Activated naive CD4-positive, alpha-beta T cell treated with Interleukin-2 at 50 U/mL for 16 hours (primary cell): ENCODE measurements at regions not wholly inside any gene's neighbourhood (a gene's known extent, or its start where the extent isn't known, plus 50 kb on each side); places are given as distances from the start of the nearest gene placed in this dataset.
"Not testable (repeated sequence)": the region's sequence is repeated elsewhere in the genome, so short reads cannot be mapped to it uniquely, and the experiment has no call there.

Experiments
- DNase-seq: peaks from one replicate; pipeline ENCODE4 v3.0.0-alpha.2; 2020

DNA sequence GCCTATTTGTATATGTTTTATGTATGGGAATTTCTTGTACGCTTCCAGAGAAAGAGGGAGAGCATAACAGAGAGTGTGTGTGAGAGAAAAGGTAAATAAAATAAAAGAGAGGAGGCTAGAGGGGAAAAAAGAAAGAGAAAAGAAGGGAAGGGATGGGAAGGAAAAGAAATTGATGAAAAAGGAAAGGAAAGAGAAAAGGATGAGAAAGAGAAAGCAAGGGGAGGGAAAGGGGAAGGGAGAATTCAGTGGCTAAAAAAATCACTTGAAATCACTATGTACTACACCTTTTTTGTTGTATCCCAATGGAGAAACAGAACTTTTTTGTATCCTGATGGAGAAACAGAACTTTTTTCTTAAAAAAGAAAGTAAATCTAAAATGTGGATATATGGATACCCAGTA, 165.5 kb upstream of the MBNL1 start:
- no peak for DNase-seq

DNA sequence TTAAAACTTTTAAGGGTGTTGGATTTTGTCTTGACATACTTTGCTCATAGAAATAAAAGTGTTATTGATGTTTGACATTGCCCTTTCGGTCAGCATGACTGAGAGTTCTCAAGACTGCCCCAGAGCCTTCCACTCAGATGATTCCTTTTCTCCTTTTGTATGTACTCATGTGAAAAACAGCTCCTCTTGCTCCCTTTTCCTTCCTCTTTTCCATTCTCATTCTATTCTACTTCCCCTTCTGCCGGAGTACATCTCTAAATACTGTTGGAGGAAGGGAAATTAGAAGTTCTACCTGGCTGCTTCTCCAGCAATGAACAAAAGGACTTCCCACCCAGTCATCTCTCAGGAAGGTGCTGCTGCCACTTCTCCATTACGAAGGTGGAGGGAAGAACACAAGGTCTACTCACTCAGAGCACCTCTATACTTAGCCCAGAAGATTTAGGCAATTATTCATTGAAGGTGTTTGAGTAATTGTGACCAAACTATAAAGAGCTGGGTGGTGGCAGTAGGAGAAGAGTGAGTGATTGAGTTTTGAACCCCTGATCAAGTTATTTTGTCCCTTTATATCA, 163.8 kb upstream of the MBNL1 start:
- no peak for DNase-seq

DNA sequence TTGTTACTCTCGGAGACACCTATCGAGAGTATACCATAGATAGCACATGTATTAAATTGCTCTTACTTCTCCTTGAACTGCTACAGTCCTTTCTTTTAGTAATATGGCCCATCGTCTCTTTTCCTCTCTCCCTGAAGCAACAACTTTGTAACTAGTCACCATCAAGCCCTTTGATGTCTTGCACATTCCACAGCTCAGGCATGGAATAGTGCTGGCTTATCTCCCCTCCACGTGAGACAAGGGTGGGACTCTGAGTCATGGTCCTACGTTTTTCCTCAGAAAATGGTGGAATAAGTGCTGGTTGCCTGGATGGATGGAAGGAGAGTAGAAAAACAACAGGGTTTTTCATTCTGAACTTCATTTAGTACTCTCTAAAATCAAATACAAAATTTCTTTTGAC, 163.3 kb upstream of the MBNL1 start:
- no peak for DNase-seq

DNA sequence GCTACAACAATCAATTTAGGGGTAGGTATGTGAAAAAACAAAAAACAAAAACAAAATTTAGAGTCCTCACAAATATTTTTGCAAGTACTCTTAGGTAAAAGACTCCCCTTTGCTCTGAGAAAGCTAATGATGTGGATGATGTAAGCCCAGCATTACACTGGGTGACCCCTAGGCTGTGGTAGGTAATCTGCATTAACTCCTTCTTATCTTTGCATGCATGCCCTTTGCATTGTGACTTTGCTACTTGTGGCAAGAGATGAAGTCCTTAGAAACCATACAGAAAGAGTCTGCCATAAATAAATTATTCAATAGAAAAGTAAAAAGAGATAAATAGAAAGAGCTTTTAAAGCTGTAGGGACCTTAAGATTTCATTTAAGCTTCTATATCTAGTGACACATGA, 159.7 kb upstream of the MBNL1 start:
- DNase-seq: no peak

DNA sequence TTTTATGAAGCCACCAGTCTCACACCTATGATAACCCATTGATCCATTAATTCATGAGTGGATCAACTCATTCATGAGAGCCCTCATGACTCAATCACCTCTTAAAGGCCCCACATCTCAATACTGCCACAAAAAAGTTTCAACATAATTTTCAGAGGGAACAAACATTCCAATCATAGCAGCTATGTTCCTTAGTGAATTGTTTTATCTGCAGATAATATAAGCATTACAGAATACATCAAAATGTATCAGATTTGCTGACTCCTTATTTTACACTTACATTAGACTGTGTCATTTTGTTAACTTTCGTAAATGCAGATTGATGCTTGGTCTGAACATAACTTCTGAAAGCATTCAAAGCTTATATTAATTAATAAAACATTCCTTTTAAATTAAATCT, 155.3 kb upstream of the MBNL1 start:
- DNase-seq: no peak

DNA sequence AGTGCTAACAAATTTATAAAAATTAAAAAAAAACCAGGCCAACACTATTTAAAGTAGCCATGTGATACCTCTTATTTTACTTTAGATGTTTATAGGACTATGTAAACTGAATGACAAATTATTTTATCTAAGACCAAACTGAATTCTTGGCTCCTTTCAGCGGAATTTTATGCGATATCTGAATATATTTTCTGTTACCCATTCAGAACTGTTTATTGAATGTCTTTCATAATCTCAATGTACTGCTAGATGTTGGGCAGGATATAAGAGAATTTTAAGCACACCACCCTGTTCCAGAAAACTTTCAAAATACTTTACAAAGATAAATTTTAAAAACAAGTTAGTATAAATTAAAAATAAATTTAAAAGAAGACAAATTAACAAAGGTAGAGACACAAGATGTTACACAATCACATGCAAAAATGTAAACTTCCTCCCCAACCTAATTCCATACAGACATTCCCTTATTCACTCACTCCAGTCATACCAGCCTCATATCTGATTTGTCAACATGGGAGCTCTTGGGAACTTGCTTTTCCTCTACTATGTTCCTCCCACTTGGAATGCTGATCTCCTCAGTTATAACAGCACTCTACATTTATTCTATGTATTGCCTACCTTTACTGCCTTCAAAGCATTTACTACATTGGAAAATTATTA, 154.6 kb upstream of the MBNL1 start:
- no peak for DNase-seq

DNA sequence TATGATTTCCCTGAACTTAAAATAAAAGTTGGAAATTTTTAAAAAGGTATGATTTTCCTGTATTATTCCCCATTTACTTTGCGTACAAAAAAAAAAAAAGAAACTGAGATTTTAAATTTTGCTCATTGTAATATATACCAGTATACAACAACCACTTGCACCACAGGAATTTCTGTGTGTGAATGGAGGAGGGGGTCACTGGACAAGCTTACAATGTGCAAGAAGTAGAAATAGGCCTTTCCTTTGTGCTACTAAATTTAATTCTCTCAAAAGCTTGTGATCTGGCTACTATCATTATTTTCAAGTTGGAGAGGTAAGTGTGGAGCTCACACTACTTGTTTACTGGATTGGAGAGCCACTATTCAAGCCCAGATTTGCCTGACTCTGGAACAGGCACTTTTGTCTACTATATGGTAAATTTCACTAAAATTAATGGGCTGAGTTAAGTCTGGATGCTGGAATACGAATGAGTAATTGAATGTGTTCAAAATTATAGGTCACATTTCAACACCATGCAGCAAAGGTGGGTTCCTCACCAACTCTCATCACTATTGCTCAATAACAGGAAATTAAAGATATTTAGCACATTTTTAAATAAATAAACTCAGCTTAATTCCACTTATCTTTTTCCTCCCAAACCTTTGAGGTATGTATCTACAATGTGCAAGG, 148.0 kb upstream of the MBNL1 start:
- DNase-seq: no peak

DNA sequence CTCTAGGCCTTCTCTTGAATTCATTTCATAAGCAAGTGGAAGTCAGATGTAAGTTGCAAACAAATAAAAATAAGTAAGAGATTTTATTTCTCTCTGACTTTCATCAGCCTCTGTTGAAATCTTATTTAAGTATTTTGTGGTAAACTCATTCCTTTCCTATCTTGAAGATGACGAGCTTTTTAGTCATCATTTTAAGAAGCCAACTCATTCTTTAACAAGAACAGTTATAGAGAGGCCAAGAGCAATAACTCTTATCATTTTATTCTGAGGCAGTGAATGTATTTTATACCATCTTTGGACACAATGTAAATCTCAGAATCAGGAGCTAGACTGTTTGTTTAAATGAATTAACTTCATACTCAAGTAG, 147.5 kb upstream of the MBNL1 start:
- no peak for DNase-seq

DNA sequence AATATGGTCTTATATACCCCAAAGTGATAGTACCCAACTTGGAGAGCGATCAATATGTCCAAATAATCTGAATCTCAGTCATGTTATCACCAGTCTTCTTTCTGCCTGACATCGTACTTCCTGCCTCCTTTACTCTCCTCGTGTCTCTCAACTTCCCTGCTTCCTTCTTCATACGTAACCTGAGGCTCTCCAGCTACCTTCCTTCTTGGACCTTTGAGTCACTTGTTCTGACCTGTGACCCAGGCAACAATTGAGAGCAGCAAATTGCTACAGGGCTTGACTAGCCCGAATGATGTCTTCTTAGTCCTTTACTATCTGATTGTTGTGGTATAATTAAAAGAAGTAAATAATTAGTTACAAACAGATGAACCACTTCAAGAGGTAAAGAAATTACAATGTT, 145.9 kb upstream of the MBNL1 start:
- DNase-seq: no peak

DNA sequence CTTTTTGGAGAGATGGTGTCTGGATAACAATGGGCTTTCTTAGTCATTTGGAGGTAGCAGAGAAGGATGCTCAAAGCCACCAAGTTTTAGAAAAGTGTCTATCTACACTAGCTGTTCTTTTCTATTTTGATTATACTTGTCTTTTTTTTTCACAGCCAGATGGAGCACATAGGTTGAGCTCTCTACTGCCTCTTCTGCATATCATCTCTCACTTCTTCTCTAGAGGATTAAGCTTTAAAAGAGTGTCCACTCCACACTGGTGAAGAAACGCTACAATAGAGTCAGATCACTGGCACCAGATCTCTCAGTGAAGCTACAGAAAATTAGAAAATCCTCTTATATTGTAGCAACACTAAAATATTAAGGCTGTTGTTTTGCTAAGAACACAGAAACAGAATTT, 145.3 kb upstream of the MBNL1 start:
- DNase-seq: no peak

DNA sequence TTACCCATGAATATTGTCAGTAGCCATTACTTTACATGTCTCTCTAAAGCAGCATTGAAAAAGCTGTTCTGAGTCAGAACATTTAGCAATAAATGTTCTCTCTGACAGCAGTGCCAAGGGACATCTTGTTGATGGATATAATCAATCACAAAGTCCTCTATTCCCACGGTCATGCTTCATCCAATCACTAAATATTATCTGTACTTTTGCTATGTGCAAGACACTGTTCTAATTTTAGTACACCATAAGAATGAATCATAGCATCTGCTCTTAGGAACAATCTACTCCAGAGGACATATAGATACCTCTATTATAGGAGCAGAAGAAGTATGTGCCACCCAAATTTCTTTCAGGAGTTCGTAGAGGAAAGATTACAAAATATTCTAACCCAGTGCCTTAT, 142.5 kb upstream of the MBNL1 start:
- DNase-seq: no peak

DNA sequence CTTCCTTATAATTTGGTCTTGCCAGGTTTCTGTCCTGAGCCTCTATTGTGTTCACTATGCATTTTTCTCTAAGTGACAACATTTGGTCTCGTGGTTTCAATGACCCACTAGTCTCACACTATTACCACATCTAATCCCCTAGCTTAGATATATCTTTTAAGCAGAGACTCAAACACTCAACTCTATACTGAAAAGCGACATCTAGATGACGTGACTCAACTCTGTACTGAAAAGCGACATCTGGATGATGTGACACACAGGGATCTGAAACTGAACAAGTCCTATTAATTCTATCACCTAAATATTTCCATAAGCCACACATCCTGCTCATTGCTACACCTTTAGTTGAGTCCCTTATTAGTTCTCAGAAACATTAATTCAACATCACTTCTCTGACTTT, 141.7 kb upstream of the MBNL1 start:
- DNase-seq: no peak

DNA sequence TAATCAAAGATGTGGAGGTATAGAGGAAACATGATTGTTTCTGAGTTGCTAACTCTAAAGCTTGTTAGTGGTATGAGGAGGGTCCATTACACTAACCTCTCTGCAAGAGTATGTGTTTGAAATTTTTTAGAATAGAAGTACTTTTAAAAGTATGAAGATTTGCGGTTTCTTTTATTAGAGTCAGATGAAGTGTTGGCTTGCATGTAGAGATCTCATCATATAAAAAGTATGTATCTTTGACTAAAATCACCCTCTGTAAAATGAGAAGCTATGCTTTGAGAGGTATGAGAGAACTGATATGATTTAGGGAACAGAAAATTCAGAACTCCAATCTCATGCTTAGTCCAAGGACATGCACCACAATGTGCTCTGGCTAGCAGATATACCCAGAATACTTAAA, 140.4 kb upstream of the MBNL1 start:
- DNase-seq: no peak

DNA sequence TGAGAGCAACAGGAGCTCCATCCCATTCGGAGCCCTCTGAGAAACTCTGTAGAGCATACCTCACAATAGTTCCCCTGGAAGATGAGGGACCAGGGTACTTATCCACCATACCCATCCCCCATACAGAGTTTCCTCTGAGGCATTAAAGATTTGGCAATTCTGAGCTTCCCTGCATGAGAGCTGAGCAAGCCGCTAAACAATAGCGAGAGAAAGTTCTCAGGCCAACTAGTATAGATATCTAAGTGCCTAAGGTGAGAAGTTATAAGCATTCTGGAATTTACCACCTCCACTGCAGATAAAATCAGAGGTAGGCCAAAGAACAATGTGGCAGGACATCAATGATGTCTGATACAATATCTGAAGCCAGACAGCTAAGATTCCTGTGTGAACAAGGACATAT, 129.1 kb upstream of the MBNL1 start:
- DNase-seq: no peak

DNA sequence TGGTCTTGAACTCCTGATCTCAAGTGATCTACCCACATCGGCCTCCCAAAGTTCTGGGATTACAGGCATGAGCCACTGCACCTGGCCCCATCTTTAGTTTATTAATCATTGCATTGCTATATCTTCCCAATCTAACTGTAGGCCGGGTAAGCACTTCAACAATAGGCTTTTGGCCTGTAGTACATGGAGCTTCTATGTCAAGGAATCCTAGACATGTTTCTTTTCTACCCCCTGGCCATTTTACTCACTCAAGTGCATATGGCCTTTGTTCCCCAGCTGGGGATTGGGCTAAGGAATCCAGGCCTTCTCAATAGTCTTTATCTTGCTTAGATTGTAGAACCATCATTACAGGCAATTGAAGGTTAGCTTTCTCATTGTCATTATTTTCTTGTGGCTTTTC, 122.3 kb upstream of the MBNL1 start:
- DNase-seq: no peak

DNA sequence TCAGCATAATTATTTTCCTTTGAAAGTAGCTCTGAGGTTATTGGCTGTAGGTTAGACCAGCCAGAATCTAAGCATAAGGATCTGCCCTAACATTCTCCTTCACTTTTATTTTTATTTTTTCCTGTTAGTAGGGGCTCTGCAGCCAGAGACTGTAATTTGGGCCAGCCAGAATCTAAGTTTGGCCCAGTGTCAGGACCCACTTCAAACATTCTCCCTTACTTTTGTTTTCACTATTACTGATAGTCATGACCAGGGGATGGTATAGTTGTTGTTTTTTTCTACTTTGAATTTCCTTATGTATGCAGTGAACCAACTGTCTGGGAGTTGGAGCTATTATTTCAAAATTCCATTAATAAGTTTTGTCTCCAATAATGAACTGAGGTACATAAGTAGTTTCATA, 121.0 kb upstream of the MBNL1 start:
- DNase-seq: no peak

DNA sequence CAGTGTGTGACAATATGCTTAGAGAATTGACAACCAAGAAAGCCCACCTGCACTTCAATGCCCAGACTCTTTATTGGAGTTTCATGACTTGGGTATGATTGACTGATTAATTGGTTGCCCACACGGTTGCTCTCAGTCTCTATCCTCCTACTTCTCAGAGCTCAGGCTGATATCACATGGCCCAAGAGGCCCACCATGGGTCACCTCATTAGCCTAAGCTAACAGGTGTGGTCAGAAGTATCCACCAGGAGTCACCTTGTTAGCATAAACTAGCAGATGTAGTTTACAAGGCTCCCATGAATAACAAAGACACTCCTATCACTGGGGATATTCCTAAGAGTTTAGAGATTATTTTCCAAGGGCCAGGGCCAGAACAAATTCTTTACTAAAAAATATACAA, 120.2 kb upstream of the MBNL1 start:
- no peak for DNase-seq

DNA sequence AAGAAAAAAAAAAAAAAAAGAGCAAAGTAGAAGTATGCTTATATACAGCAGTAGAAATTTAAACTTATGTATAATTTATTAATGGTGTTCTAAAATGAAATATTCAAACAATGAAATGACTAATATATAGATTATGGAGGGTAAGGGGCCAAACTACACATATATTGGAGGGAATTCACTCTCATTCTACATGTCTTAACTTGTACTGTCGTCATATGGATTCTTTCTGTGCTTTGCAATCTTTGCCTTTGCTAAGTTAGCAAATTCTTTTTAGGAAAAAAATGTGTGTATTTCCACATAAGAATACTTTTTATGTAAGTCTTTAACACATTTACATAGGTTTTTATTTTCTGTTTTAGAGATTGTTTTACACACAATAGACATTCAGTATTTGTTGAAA, 118.9 kb upstream of the MBNL1 start:
- no peak for DNase-seq

DNA sequence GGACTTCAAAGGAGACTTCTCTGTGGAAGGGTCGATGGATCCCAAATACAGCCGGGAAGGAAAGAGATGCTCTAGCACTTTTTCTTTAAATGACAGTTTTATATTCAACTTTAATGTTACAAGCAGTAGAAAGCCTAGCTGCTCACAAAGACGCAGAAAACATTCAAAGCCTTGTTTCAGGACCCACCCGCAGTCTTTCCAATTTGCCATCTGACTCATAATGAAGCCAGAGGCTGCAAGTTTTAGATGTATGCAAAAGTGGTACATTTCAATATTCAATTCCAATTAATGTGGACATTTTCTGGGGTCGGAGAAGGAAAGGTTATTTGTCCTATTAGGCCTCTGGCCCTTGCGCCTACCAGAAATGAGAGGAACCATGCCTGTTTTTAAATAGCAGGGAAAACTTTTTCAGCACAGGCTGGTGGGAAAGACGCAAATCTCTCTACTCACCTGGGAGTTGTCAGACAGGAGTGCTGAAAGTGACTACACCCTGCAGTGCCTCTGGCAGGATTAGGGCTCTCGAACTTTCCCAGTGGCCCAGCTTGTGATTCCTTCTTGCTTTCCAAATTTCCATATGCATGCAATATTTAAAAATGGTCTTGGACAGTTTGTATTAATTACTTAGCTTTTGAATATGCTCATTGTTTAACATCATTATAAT, 117.4 kb upstream of the MBNL1 start:
- DNase-seq: no peak

DNA sequence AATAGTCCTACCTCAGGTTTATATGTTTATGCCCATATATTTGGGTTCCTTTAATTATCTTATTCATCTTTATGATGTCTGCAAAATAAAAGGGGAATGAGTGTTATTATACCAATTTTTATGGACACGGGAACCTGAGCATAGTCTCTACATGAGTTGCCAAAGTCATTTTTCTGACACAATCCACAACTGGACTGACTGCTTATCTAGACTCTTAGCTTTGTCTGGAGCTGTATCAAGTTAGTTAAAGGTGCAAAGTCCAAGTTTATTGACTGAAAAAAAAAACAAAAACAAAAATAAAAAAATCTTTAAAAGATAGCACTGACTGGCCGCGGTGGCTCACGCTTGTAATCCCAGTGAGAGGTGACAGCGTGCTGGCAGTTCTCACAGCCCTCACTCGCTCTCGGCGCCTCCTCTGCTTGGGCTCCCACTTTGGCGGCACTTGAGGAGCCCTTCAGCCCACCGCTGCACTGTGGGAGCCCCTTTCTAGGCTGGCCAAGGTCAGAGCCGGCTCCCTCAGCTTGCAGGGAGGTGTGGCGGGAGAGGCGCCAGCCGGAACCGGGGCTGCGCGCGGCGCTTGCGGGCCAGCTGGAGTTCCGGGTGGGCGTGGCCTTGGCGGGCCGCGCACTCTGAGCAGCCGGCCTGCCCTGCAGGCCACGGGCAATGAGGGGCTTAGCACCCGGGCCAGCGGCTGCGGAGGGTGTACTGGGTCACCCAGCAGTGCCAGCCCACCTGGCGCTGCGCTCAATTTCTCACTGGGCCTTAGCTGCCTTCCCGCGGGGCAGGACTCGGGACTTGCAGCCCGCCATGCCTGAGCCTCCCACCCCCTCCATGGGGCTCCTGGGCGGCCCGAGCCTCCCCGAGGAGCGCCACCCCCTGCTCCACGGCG, 116.6 kb upstream of the MBNL1 start:
- DNase-seq: not testable (repeated sequence)

DNA sequence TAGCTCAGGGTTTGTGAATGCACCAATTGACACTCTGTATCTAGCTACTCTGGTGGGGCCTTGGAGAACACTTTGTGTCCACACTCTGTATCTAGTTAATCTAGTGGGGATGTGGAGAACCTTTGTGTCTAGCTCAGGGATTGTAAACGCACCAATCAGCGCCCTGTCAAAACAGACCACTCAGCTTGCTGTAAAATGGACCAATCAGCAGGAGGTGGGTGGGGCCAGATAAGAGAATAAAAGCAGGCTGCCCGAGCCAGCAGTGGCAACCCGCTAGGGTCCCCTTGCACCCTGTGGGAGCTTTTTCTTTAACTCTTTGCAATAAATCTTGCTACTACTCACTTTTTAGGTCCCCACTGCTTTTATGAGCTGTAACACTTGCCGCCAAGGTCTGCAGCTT, 115.6 kb upstream of the MBNL1 start:
- not testable (repeated sequence) for DNase-seq

DNA sequence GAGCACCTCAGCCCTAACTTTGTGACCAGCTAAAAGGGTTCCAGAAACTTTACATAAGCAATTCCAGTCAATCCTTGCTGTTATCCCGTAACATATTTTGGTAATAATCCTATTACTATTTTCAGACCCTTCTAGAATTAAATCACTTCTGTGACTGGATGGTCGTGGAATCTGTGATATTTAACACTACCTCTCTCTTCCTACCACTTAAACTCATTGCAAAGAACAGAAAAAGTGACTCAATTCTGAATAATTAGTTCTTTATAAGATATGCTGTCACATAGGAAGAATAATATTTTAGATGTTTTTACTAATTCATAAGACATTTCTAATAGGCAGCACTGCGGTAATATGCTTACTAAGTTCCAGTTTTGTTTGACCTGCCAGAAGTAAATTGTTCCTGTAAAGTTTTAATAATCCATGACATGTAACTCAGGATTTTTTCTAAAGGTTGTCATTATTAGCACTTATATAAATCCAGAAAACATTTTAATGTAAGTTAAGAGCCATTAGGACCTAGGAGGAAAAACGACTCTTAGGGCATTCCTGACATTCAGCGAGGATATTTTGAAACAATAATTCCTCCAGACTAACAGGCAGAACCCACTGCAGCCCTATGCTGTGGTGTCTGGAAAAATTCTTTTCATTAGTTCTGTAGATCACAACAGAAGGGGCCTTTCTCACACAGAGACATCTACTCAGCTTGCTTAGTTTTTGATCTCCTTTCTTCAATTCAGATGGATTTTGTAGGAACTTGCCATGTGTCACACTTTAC, 113.3 kb upstream of the MBNL1 start:
- no peak for DNase-seq

DNA sequence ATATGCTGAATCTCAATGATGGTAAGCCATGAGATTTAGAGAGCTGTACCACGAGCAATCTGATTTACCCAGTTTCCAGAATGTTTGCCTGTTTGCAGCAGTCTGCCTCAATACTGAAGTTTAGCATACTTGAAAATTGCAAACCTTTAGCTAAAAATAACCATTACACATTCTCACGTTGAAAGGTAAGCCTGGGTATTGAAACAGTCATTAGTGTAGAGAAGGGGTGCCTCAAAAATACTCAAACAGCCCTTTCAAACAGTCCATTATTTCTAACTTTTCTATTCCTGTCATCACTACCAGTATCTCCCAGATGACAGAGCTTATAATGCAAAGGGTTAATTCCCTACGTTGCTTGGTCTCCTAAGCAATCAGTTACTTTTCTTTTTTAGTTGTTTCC, 111.8 kb upstream of the MBNL1 start:
- DNase-seq: no peak
